ENCODE measurements at regions not wholly inside any gene's neighbourhood (a gene's known extent, or its start where the extent isn't known, plus 50 kb on each side); places are given as distances from the start of the nearest gene placed in this dataset.

- H3K9ac ChIP-seq (ENCODE audit: control insufficient read depth, insufficient read depth, low read length), result no peak overlapping the region
- no peaks in the 10 kb centered on the region for H3K79me2 ChIP-seq (ENCODE audit: control insufficient read depth, insufficient read depth, low read length)
- ChIA-PET RAD21 (ENCODE audit: unreplicated experiment) (no interaction called here), POLR2A (no interaction called here), SMC1A (ENCODE audit: uncharacterized antibody, unreplicated experiment) (no interaction called here), CTCF (no interaction called here)
- no peak for ATAC-seq
- in situ Hi-C loops (cut with MboI), result no loop called here
- no peak for DNase-seq (ENCODE audit: low read depth, low spot score)
- no peaks in the 10 kb centered on the region for H3K9me3 ChIP-seq (replicated peaks; ENCODE audit: control insufficient read depth, insufficient read depth, low read length)
- no peak overlapping the region for H2AFZ ChIP-seq (ENCODE audit: control insufficient read depth, low read depth, low read length)
- no peaks in the 10 kb centered on the region for H3K27me3 ChIP-seq (replicated peaks in 1 of 2; ENCODE audit: control insufficient read depth in 2 of 2, insufficient read depth in 2 of 2, low read length in 1 of 2)
- H3K4me2 ChIP-seq (ENCODE audit: control insufficient read depth, insufficient read depth), result no peak overlapping the region
- no peaks in the 10 kb centered on the region for H3K36me3 ChIP-seq (ENCODE audit: control insufficient read depth in 2 of 2, insufficient read depth in 2 of 2, low read length in 1 of 2)
- H3K27ac ChIP-seq (ENCODE audit: control insufficient read depth, insufficient read depth), result no peak overlapping the region
- no TSS peak for BruUV-seq (replicated peaks)
- 0% methylated on average over 1 of the region's 1 CpG for WGBS (ENCODE audit: insufficient coverage, insufficient replicate concordance, low lambda C conversion rate, missing lambda C conversion rate)
- H3K4me3 ChIP-seq, result no peak overlapping the region
- TF ChIP-seq CHD1 (IDR thresholded peaks at IDR 0.05; ENCODE audit: low read depth, low read length) (no peak), GATAD2B (conservative IDR thresholded peaks at IDR 0.05; ENCODE audit: low read depth) (no peak), ATF3 (IDR thresholded peaks at IDR 0.05; ENCODE audit: borderline replicate concordance, extremely low read depth, low read depth, low read length) (no peak), IRF4 (IDR thresholded peaks at IDR 0.05; ENCODE audit: low read depth, low read length) (no peak), RELB (IDR thresholded peaks at IDR 0.05; ENCODE audit: low read depth) (no peak), CBX5 (IDR thresholded peaks at IDR 0.05; ENCODE audit: low read depth) (no peak)
- intact Hi-C loops (cut with micrococcal nuclease; ENCODE audit: unreplicated experiment), result no loop called here
- no peaks in the 10 kb centered on the region for H4K20me1 ChIP-seq (ENCODE audit: control insufficient read depth, insufficient read depth)
- no peaks in the 10 kb centered on the region for H3K4me1 ChIP-seq (ENCODE audit: control insufficient read depth, insufficient read depth, low read length)
- no peak for FAIRE-seq
Observed at GRCh38 chr6:104574135-104574750, 285.5 kb downstream of the HACE1 start.

DNA sequence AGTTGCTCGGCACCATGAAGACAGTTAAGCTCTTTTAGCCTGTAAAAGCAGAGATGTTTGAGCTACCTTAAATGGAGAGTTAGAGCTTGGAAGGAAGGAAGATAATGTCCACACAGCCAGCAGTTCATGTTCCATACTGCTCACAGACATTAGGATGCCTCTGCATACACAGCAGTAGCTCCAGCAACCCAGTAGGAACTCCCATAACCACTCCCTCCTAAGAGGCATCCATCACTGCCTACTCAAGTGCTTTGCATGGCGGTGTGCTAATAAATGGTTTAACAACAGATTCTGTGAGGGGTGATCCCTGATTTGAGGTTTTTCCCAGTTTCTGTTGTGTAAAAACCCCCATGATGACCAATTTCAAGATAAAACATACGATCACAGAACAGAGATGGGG, 286.4 kb downstream of the HACE1 start:
- no peak overlapping the region for H3K4me3 ChIP-seq
- H3K4me1 ChIP-seq (ENCODE audit: control insufficient read depth, insufficient read depth, low read length), result no peaks in the 10 kb centered on the region
- H3K4me2 ChIP-seq (ENCODE audit: control insufficient read depth, insufficient read depth), result no peak overlapping the region
- 64% methylated on average over 3 of the region's 3 CpGs for WGBS (ENCODE audit: insufficient coverage, insufficient replicate concordance, low lambda C conversion rate, missing lambda C conversion rate)
- FAIRE-seq (no peak), ATAC-seq (no peak), DNase-seq (ENCODE audit: low read depth, low spot score) (no peak)
- no peaks in the 10 kb centered on the region for H3K27me3 ChIP-seq (replicated peaks in 1 of 2; ENCODE audit: control insufficient read depth in 2 of 2, insufficient read depth in 2 of 2, low read length in 1 of 2)
- CTCF ChIA-PET, result no interaction called here
- H3K9ac ChIP-seq (ENCODE audit: control insufficient read depth, insufficient read depth, low read length), result no peak overlapping the region
- BruUV-seq (replicated peaks), result no TSS peak
- SMC1A ChIA-PET (ENCODE audit: uncharacterized antibody, unreplicated experiment), result no interaction called here
- RAD21 ChIA-PET (ENCODE audit: unreplicated experiment), result no interaction called here
- POLR2A ChIA-PET, result no interaction called here
- intact Hi-C loops (cut with micrococcal nuclease; ENCODE audit: unreplicated experiment), result no loop called here
- H3K36me3 ChIP-seq (ENCODE audit: control insufficient read depth in 2 of 2, insufficient read depth in 2 of 2, low read length in 1 of 2), result no peaks in the 10 kb centered on the region
- no peaks in the 10 kb centered on the region for H3K79me2 ChIP-seq (ENCODE audit: control insufficient read depth, insufficient read depth, low read length)
- no peak overlapping the region for H3K27ac ChIP-seq (ENCODE audit: control insufficient read depth, insufficient read depth)
- in situ Hi-C loops (cut with MboI), result no loop called here
- no peaks in the 10 kb centered on the region for H3K9me3 ChIP-seq (replicated peaks; ENCODE audit: control insufficient read depth, insufficient read depth, low read length)
- no peak overlapping the region for H2AFZ ChIP-seq (ENCODE audit: control insufficient read depth, low read depth, low read length)
- no peaks in the 10 kb centered on the region for H4K20me1 ChIP-seq (ENCODE audit: control insufficient read depth, insufficient read depth)
- TF ChIP-seq, protein P1, sequence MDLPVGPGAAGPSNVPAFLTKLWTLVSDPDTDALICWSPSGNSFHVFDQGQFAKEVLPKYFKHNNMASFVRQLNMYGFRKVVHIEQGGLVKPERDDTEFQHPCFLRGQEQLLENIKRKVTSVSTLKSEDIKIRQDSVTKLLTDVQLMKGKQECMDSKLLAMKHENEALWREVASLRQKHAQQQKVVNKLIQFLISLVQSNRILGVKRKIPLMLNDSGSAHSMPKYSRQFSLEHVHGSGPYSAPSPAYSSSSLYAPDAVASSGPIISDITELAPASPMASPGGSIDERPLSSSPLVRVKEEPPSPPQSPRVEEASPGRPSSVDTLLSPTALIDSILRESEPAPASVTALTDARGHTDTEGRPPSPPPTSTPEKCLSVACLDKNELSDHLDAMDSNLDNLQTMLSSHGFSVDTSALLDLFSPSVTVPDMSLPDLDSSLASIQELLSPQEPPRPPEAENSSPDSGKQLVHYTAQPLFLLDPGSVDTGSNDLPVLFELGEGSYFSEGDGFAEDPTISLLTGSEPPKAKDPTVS (IDR thresholded peaks at IDR 0.05; ENCODE audit: low read depth, low read length), result no peak
- TF ChIP-seq MTA3 (IDR thresholded peaks at IDR 0.05; ENCODE audit: borderline replicate concordance, low read length) (no peak), SP1 (IDR thresholded peaks at IDR 0.05; ENCODE audit: low read depth, low read length) (no peak), RAD51 (IDR thresholded peaks at IDR 0.05) (no peak), SPI1 (IDR thresholded peaks at IDR 0.05; ENCODE audit: borderline replicate concordance, insufficient read depth, low read depth, low read length) (no peak)
- TF ChIP-seq, protein P2, sequence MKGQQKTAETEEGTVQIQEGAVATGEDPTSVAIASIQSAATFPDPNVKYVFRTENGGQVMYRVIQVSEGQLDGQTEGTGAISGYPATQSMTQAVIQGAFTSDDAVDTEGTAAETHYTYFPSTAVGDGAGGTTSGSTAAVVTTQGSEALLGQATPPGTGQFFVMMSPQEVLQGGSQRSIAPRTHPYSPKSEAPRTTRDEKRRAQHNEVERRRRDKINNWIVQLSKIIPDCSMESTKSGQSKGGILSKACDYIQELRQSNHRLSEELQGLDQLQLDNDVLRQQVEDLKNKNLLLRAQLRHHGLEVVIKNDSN (IDR thresholded peaks at IDR 0.05; ENCODE audit: borderline replicate concordance, extremely low read length, insufficient read depth, low read depth, low read length), result no peak
